Fibroblast of lung (primary cell): ENCODE measurements at regions not wholly inside any gene's neighbourhood (a gene's known extent, or its start where the extent isn't known, plus 50 kb on each side); places are given as distances from the start of the nearest gene placed in this dataset.

Experiments used
- DNase-seq, 2 donors: peaks; one replicate each; pipeline versions ENCODE4 v3.0.0 to v3.0.0-alpha.2; 2010; ENCODE audit warnings: low read depth in 2 of 2
- H2AFZ ChIP-seq: 2 replicates; pipeline ENCODE4 v1.5.1; 2012; ENCODE audit warnings: low read length, control low read depth, inconsistent platforms
- H3K27ac ChIP-seq: 2 replicates; pipeline ENCODE4 v1.5.1; 2011; ENCODE audit warnings: low read length, control low read depth; ENCODE audit not compliant: insufficient read depth
- H3K27me3 ChIP-seq: 2 replicates; pipeline ENCODE4 v1.5.1; 2011; ENCODE audit warnings: mild to moderate bottlenecking, low read length; ENCODE audit not compliant: control insufficient read depth, insufficient read depth
- H3K36me3 ChIP-seq: 2 replicates; pipeline ENCODE4 v1.5.1; 2011; ENCODE audit warnings: low read length; ENCODE audit not compliant: control insufficient read depth, insufficient read depth
- H3K4me1 ChIP-seq: 2 replicates; pipeline ENCODE4 v1.5.1; 2011; ENCODE audit warnings: low read length; ENCODE audit not compliant: control insufficient read depth, insufficient read depth; ENCODE audit errors: extremely low read depth
- H3K4me2 ChIP-seq: 2 replicates; pipeline ENCODE4 v1.5.1; 2011; ENCODE audit warnings: low read length, control low read depth; ENCODE audit not compliant: insufficient read depth; ENCODE audit errors: extremely low read depth
- H3K4me3 ChIP-seq, 4 experiments: fragments of 200-600 bp in 1 of 4; sonication (generic) in 1 of 4; replicated peaks in 1 of 4; 2 replicates each; pipeline ENCODE4 v1.5.1; 2011 to 2016; ENCODE audit warnings: low read length in 4 of 4, low read depth in 3 of 4, mild to moderate bottlenecking in 3 of 4, control low read depth in 2 of 4, inconsistent platforms in 1 of 4, mixed read lengths in 1 of 4; ENCODE audit not compliant: insufficient read depth in 1 of 4; ENCODE audit errors: control extremely low read depth in 1 of 4
- H3K79me2 ChIP-seq: 2 replicates; pipeline ENCODE4 v1.5.1; 2012; ENCODE audit warnings: mild to moderate bottlenecking, low read length, inconsistent platforms; ENCODE audit not compliant: control insufficient read depth, insufficient read depth
- H3K9ac ChIP-seq: 2 replicates; pipeline ENCODE4 v1.5.1; 2011; ENCODE audit warnings: mild to moderate bottlenecking, low read length, control low read depth; ENCODE audit not compliant: insufficient read depth
- H3K9me3 ChIP-seq: 2 replicates; pipeline ENCODE4 v1.5.1; 2012; ENCODE audit warnings: low read depth, low read length; ENCODE audit not compliant: control insufficient read depth, insufficient read depth
- H4K20me1 ChIP-seq: 2 replicates; pipeline ENCODE4 v1.5.1; 2011; ENCODE audit warnings: low read length; ENCODE audit not compliant: control insufficient read depth, insufficient read depth; ENCODE audit errors: extremely low read depth
- CTCF ChIP-seq, 2 donors: IDR thresholded peaks in 1 of 2; conservative IDR thresholded peaks in 1 of 2; 1 replicate in 1 of 2; 2 replicates in 1 of 2; pipeline ENCODE4 v1.5.1; 2011 to 2012; ENCODE audit warnings: low read length in 2 of 2, control low read depth in 1 of 2, inconsistent platforms in 1 of 2, low read depth in 1 of 2, mild to moderate bottlenecking in 1 of 2
- EZH2 ChIP-seq: IDR thresholded peaks from 2 replicates; pipeline ENCODE4 v1.5.1; 2012; ENCODE audit warnings: low read length, control low read depth, mild to moderate bottlenecking; ENCODE audit errors: missing control alignments

GRCh38 chr7:52525772-52526341 lies 509.6 kb upstream of the POM121L12 start:
- no peaks in the 10 kb centered on the region for H3K4me1 ChIP-seq
- H3K27ac ChIP-seq, result no peak overlapping the region
- H3K9me3 ChIP-seq, result no peaks in the 10 kb centered on the region
- no peak overlapping the region for H2AFZ ChIP-seq
- no peak for DNase-seq
- no peak overlapping the region for H3K4me3 ChIP-seq
- no peaks in the 10 kb centered on the region for H3K79me2 ChIP-seq
- no peaks in the 10 kb centered on the region for H3K27me3 ChIP-seq
- no peaks in the 10 kb centered on the region for H3K36me3 ChIP-seq
- TF ChIP-seq CTCF (conservative IDR thresholded peaks at IDR 0.05 in 1 of 2, IDR thresholded peaks at IDR 0.05 in 1 of 2; ENCODE audit: low read depth in 1 of 2, low read length in 2 of 2) (no peak), EZH2 (no peak)
- no peak overlapping the region for H3K9ac ChIP-seq
- H3K4me2 ChIP-seq, result no peak overlapping the region
- H4K20me1 ChIP-seq, result no peaks in the 10 kb centered on the region

GRCh38 chr7:52518869-52519268 lies 516.6 kb upstream of the POM121L12 start:
- H3K9ac ChIP-seq, result no peak overlapping the region
- H4K20me1 ChIP-seq, result no peaks in the 10 kb centered on the region
- DNase-seq, result no peak
- no peaks in the 10 kb centered on the region for H3K27me3 ChIP-seq
- TF ChIP-seq CTCF (conservative IDR thresholded peaks at IDR 0.05 in 1 of 2, IDR thresholded peaks at IDR 0.05 in 1 of 2; ENCODE audit: low read depth in 1 of 2, low read length in 2 of 2), result no peak
- TF ChIP-seq EZH2, result no peak
- no peak overlapping the region for H3K4me2 ChIP-seq
- no peaks in the 10 kb centered on the region for H3K9me3 ChIP-seq
- no peaks in the 10 kb centered on the region for H3K4me1 ChIP-seq
- no peak overlapping the region for H2AFZ ChIP-seq
- no peaks in the 10 kb centered on the region for H3K36me3 ChIP-seq
- no peak overlapping the region for H3K27ac ChIP-seq
- H3K4me3 ChIP-seq, result no peak overlapping the region
- H3K79me2 ChIP-seq, result no peaks in the 10 kb centered on the region

- no peaks in the 10 kb centered on the region for H4K20me1 ChIP-seq
- no peaks in the 10 kb centered on the region for H3K9me3 ChIP-seq
- H3K4me1 ChIP-seq, result no peaks in the 10 kb centered on the region
- no peaks in the 10 kb centered on the region for H3K79me2 ChIP-seq
- H3K27me3 ChIP-seq, result no peaks in the 10 kb centered on the region
- H2AFZ ChIP-seq, result no peak overlapping the region
- DNase-seq, result no peak
- H3K36me3 ChIP-seq, result no peaks in the 10 kb centered on the region
- H3K27ac ChIP-seq, result no peak overlapping the region
- no peak overlapping the region for H3K4me2 ChIP-seq
- H3K4me3 ChIP-seq, result no peak overlapping the region
- no peak for TF ChIP-seq CTCF (conservative IDR thresholded peaks at IDR 0.05 in 1 of 2, IDR thresholded peaks at IDR 0.05 in 1 of 2; ENCODE audit: low read depth in 1 of 2, low read length in 2 of 2)
- TF ChIP-seq EZH2, result no peak
- no peak overlapping the region for H3K9ac ChIP-seq
Measured at GRCh38 chr7:52512656-52513055, 522.8 kb upstream of the POM121L12 start.
